Endothelial cell of umbilical vein (primary cell): ENCODE measurements at regions not wholly inside any gene's neighbourhood (a gene's known extent, or its start where the extent isn't known, plus 50 kb on each side); places are given as distances from the start of the nearest gene placed in this dataset.

Source experiments
- BruUV-seq: library from RNA; stranded (reverse); fragments of 400-500 nt; replicated peaks from 2 replicates; lab custom pipeline; 2021; lab: Mats Ljungman, UMichigan
- CTCF ChIA-PET: fragments of 300-600, 350-600 bp; sonication (Branson Sonifier 250); formaldehyde crosslinking; loops from one replicate; lab custom pipeline; 2021; ENCODE audit warnings: antibody characterized with exemption, inconsistent platforms; lab: Charles Lee
- POLR2A ChIA-PET: fragments of 300-600, 350-600 bp; sonication (Branson Sonifier 250); formaldehyde crosslinking; loops from one replicate; lab custom pipeline; 2021; ENCODE audit warnings: antibody characterized with exemption, inconsistent platforms; lab: Charles Lee
- DNase-seq: peaks from one replicate; pipeline ENCODE4 v3.0.0-alpha.2; 2011; ENCODE audit warnings: low read depth, low spot score
- FAIRE-seq: peaks from 2 replicates; lab custom pipeline; 2011; peaks lifted over from hg19 to GRCh38; lab: Jason Lieb, UNC
- H2AFZ ChIP-seq: 2 replicates; pipeline ENCODE4 v1.6.0; 2012; ENCODE audit warnings: low read depth, low read length, control low read depth, inconsistent platforms
- H3K27ac ChIP-seq: 2 replicates; pipeline ENCODE4 v1.5.1; 2011; ENCODE audit warnings: low read depth, mild to moderate bottlenecking, control low read depth, low read length, moderate library complexity; ENCODE audit not compliant: insufficient read depth
- H3K27me3 ChIP-seq, 2 experiments: 2 replicates each; pipeline versions ENCODE4 v1.6.0 to v1.6.1; 2011; ENCODE audit warnings: low read length in 2 of 2, mixed read lengths in 1 of 2; ENCODE audit not compliant: control insufficient read depth in 2 of 2, insufficient read depth in 2 of 2
- H3K36me3 ChIP-seq, 2 experiments: 2 replicates in 1 of 2; 3 replicates in 1 of 2; pipeline ENCODE4 v1.5.1; 2011; ENCODE audit warnings: low read length in 2 of 2, mild to moderate bottlenecking in 1 of 2, moderate library complexity in 1 of 2; ENCODE audit not compliant: control insufficient read depth in 2 of 2, insufficient read depth in 2 of 2; ENCODE audit errors: extremely low read depth in 1 of 2
- H3K4me1 ChIP-seq: 3 replicates; pipeline ENCODE4 v1.5.1; 2011; ENCODE audit warnings: mild to moderate bottlenecking, low read length; ENCODE audit not compliant: control insufficient read depth, insufficient read depth; ENCODE audit errors: extremely low read depth
- H3K4me2 ChIP-seq: 2 replicates; pipeline ENCODE4 v1.6.1; 2011; ENCODE audit warnings: low read length, control low read depth, mixed read lengths; ENCODE audit not compliant: insufficient read depth
- H3K4me3 ChIP-seq, 3 experiments: fragments of 200-600 bp in 1 of 3; sonication (generic), shearing (Covaris generic) in 1 of 3; replicated peaks in 1 of 3; 2 replicates each; pipeline ENCODE4 v1.5.1; 2011 to 2016; ENCODE audit warnings: control low read depth in 3 of 3, low read length in 3 of 3, mild to moderate bottlenecking in 2 of 3, inconsistent platforms in 1 of 3, low read depth in 1 of 3, moderate library complexity in 1 of 3; ENCODE audit not compliant: insufficient read depth in 1 of 3
- H3K79me2 ChIP-seq: 2 replicates; pipeline ENCODE4 v1.6.0; 2012; ENCODE audit warnings: low read length, inconsistent platforms; ENCODE audit not compliant: control insufficient read depth, insufficient read depth
- H3K9ac ChIP-seq: replicated peaks from 2 replicates; pipeline ENCODE3; 2011; ENCODE audit warnings: low read length, control low read depth; ENCODE audit not compliant: insufficient read depth; ENCODE audit errors: extremely low read depth
- H3K9me1 ChIP-seq: replicated peaks from 3 replicates; pipeline ENCODE4 v1.6.0; 2011; ENCODE audit warnings: mild to moderate bottlenecking, low read length; ENCODE audit not compliant: control insufficient read depth, insufficient read depth; ENCODE audit errors: extremely low read depth
- H3K9me3 ChIP-seq: replicated peaks from 2 replicates; pipeline ENCODE4 v1.5.1; 2012; ENCODE audit warnings: low read length, inconsistent platforms; ENCODE audit not compliant: control insufficient read depth, insufficient read depth
- H4K20me1 ChIP-seq: replicated peaks from 2 replicates; pipeline ENCODE3; 2011; ENCODE audit warnings: mild to moderate bottlenecking, low read length; ENCODE audit not compliant: control insufficient read depth, insufficient read depth; ENCODE audit errors: extremely low read depth
- CTCF ChIP-seq, 2 donors: IDR thresholded peaks; 1 replicate in 1 of 2; 2 replicates in 1 of 2; pipeline ENCODE4 v1.5.1; 2011; ENCODE audit warnings: low read length in 2 of 2, mild to moderate bottlenecking in 2 of 2, moderate library complexity in 2 of 2, control low read depth in 1 of 2, inconsistent platforms in 1 of 2, low read depth in 1 of 2; ENCODE audit not compliant: insufficient read depth in 1 of 2; ENCODE audit errors: extremely low read depth in 1 of 2
- EZH2 ChIP-seq: IDR thresholded peaks from 2 replicates; pipeline ENCODE4 v1.6.1; 2012; ENCODE audit warnings: borderline replicate concordance, low read depth, mild to moderate bottlenecking, moderate library complexity, low read length, inconsistent platforms; ENCODE audit not compliant: severe bottlenecking
- FOS ChIP-seq: IDR thresholded peaks from 2 replicates; pipeline ENCODE4 v1.6.1; 2011; ENCODE audit warnings: mild to moderate bottlenecking, low read length, moderate library complexity, borderline replicate concordance; ENCODE audit not compliant: insufficient read depth
- GATA2 ChIP-seq: IDR thresholded peaks from 2 replicates; pipeline ENCODE4 v1.7.0; 2011; ENCODE audit warnings: low read depth, mild to moderate bottlenecking, moderate library complexity, mixed read lengths, low read length; ENCODE audit not compliant: insufficient read length, insufficient read depth
- JUN ChIP-seq: IDR thresholded peaks from 2 replicates; pipeline ENCODE4 v1.6.1; 2011; ENCODE audit warnings: borderline replicate concordance, low read depth; ENCODE audit not compliant: insufficient read length, insufficient read depth
- MAX ChIP-seq: IDR thresholded peaks from 2 replicates; pipeline ENCODE4 v1.6.1; 2011; ENCODE audit not compliant: insufficient read depth, insufficient read length
- MYC ChIP-seq: IDR thresholded peaks from one replicate; pipeline ENCODE4 v1.6.1; 2011; ENCODE audit warnings: mild to moderate bottlenecking, low read depth, low read length
- POLR2A ChIP-seq: IDR thresholded peaks from 2 replicates; pipeline ENCODE4 v1.6.1; 2012; ENCODE audit warnings: low read depth, mild to moderate bottlenecking, control low read depth, low read length
- POLR2AphosphoS5 ChIP-seq: IDR thresholded peaks from 2 replicates; pipeline ENCODE4 v1.6.1; 2012; ENCODE audit warnings: low read depth, mild to moderate bottlenecking, control low read depth, low read length, moderate library complexity; ENCODE audit not compliant: insufficient read depth
- dilution Hi-C: fragments of 300-500 bp; cut with MboI; formaldehyde crosslinking; loops from one replicate; pipeline ENCODE4 v1.15.0; 2019; ENCODE audit warnings: low sequenced_read_pairs; ENCODE audit not compliant: extremely low pct_ligation_motif_present
- intact Hi-C: fragments of 100-400 bp; cut with micrococcal nuclease; formaldehyde crosslinking; loops from one replicate; pipeline ENCODE4 v1.10.0; 2022

DNA sequence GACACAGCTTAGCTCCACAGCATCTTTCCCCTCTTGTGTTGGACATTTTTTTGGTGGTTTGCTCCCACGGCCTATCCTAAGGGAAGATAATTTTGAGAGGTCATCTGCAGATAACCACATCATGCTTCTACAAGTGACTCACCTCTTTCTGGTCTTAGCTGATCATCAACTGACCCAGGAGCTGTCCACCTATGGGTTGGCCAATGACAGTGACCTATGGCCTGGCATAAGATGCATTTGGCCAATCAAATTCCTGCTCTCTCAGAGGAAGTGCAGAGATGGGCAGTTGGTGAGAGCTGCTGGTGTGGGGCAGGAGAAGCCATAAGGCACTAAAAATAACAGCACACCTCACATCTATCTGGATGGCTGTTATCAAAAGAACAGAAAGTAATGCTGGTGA lies 100.0 kb upstream of the CLDN14 start:
- DNase-seq (no peak), FAIRE-seq (no peak)
- H3K4me1 ChIP-seq: no peaks in the 10 kb centered on the region
- no peak for TF ChIP-seq GATA2
- no peak for TF ChIP-seq CTCF (IDR thresholded peaks at IDR 0.05; ENCODE audit: extremely low read depth in 1 of 2, insufficient read depth in 1 of 2, low read depth in 1 of 2, low read length in 2 of 2)
- TF ChIP-seq POLR2AphosphoS5: no peak
- no peak for TF ChIP-seq MAX
- no peak for TF ChIP-seq POLR2A
- no peak for TF ChIP-seq EZH2
- TF ChIP-seq MYC: no peak
- TF ChIP-seq FOS: no peak
- TF ChIP-seq JUN: no peak
- CTCF ChIA-PET: no interaction called here
- H4K20me1 ChIP-seq: no peaks in the 10 kb centered on the region
- no peak overlapping the region for H3K27ac ChIP-seq
- dilution Hi-C loops (no loop called here), intact Hi-C loops (no loop called here)
- no peak overlapping the region for H3K4me2 ChIP-seq
- H3K36me3 ChIP-seq: no peaks in the 10 kb centered on the region
- no peaks in the 10 kb centered on the region for H3K9me3 ChIP-seq
- H3K9me1 ChIP-seq: no peaks in the 10 kb centered on the region
- POLR2A ChIA-PET: no interaction called here
- BruUV-seq: no TSS peak
- H3K9ac ChIP-seq: no peak overlapping the region
- H3K27me3 ChIP-seq: peaks cover 10 to 11% of the 10 kb centered on the region in 2 experiments
- no peak overlapping the region for H3K4me3 ChIP-seq
- no peak overlapping the region for H2AFZ ChIP-seq
- H3K79me2 ChIP-seq: no peaks in the 10 kb centered on the region
